GM10266 (cell line): ENCODE measurements at regions not wholly inside any gene's neighbourhood (a gene's known extent, or its start where the extent isn't known, plus 50 kb on each side); places are given as distances from the start of the nearest gene placed in this dataset.

Source experiments
- DNase-seq: peaks from one replicate; pipeline ENCODE4 v3.0.0; 2012; ENCODE audit errors: extremely low spot score
- TF ChIP-seq, protein P1 (sequence below): IDR thresholded peaks from 2 replicates; pipeline ENCODE4 v1.5.1; 2012; ENCODE audit warnings: mild to moderate bottlenecking, low read depth; ENCODE audit not compliant: control insufficient read depth, insufficient read depth; ENCODE audit errors: missing control alignments

DNA sequence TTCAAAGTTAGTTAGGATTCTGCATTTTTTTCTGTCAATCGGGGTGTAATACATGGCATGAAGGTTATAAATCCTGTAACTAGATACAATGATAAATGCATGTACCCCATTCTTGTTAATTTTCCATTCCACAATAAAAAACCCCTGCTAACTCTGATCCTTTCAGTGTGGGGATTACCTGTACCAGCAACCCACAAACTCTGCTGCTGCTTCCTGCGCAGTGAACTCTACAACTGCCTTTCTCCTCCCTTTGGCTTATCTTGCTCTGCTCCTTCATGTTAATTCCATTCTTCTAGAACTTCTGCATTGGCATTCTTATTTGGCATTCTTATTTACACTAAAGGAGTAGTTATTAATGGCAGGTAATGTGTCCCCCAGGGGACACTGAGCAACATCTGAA, 273.1 kb downstream of the KLF12 start:
- DNase-seq = no peak
- TF ChIP-seq, protein P1, sequence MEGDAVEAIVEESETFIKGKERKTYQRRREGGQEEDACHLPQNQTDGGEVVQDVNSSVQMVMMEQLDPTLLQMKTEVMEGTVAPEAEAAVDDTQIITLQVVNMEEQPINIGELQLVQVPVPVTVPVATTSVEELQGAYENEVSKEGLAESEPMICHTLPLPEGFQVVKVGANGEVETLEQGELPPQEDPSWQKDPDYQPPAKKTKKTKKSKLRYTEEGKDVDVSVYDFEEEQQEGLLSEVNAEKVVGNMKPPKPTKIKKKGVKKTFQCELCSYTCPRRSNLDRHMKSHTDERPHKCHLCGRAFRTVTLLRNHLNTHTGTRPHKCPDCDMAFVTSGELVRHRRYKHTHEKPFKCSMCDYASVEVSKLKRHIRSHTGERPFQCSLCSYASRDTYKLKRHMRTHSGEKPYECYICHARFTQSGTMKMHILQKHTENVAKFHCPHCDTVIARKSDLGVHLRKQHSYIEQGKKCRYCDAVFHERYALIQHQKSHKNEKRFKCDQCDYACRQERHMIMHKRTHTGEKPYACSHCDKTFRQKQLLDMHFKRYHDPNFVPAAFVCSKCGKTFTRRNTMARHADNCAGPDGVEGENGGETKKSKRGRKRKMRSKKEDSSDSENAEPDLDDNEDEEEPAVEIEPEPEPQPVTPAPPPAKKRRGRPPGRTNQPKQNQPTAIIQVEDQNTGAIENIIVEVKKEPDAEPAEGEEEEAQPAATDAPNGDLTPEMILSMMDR = no peak

DNA sequence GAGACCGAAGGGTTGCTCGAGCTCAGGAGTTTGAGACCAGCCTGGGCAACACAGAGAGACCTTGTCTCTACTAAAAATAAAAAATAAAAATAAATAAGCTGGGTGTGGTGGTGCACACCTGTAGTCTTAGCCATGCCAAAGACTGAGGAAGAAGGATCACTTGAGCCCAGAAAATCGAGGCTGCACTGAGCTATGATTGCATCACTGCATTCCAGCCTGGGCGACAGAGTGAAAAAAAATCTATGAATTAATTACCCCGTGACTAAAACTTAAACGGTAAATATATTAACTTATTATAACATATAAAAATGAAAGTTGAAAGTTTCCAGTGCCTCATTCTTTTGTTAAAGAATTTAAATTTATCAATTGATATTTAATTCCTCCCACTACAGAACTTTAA, 273.7 kb downstream of the KLF12 start:
- no peak for DNase-seq
- TF ChIP-seq, protein P1 = no peak

DNA sequence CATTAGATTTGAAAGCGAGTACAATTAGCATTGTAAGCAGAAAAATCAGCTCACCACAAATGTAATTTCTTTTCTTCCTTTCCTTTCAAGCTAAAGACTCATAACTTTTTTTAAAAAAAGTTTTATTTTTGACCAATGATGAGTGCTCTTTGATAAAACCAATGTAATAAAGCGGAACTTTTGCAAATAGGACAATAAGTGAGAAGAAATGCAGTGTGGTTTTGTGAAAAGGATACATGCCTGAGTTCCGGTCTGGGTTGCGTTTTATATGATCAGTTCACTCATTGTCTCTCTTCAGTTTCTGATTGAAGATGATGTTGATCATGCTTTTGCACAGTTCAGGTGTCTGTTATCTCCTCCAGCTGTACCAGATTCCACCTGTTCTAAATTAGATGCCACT, 274.4 kb downstream of the KLF12 start:
- no peak for DNase-seq
- TF ChIP-seq, protein P1 = no peak

DNA sequence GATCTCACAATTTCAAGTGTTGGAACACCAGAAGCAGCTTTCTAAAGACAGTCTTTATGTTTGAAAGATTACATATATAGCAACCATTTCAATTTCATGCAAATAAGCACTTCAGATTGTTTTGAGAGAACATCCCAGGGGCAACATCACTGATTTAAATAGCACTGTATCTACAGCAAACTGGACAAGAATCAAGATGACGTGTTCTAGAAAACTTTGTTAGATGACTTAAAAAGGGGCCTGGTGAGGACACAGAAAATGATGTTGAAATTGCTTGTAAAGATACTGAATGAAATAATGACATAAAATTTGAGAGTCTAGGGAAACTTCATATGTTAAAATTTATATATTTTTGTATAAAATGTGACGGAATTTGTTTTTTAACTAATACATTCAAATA, 277.1 kb downstream of the KLF12 start:
- TF ChIP-seq, protein P1 = no peak
- DNase-seq = no peak

DNA sequence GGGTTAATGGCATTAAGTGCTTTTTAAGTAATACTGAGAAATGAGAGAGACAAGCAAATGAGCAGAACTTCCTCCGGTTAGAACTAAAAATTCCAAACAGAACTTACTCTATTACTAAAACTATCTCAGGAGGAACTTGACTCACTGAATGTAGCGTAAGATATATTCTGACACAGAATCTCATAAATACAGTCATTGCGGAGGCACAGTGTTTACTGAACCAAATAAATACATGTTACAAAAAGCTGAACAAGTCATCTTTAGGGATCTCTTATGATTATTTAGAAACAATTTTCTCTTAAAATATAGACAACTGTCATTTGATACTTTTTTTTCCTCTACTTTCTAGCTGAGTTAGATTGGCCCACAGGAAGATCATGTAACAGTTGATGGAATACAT, 283.1 kb downstream of the KLF12 start:
- TF ChIP-seq, protein P1 = no peak
- DNase-seq = no peak

DNA sequence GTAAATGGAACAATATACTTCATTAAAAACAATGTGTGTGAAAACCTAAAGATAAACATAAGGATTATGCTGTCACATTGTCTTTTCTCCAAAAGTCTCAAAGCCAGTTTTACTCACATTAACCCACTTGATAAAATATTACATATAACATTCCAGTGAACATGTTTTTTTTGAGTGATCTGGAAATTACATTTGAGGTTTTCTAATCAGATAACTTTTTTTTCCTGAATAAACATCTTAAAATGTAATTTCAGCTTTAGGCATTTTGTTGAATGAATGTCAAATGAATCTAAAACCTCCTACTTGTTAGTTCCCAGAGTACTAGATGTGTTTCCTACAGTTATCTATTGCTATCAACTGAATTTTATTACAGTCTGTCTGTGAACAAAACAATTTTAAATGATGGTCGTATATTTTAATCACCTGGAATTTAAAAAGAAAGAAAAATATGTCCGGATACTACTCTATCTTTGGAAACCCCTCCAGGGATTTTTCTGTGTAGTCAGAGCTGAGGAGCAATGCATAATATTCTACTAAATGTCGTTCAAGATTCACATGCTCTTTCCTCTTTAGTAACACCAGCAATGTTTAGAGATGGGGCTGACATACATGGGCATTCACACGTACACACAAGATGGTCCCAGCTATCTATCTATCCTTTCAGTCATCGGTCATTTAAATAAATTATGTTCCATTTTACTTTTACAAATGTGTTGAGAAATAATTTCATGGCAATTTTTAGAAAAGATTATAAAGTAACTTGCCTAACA, 283.9 kb downstream of the KLF12 start:
- TF ChIP-seq, protein P1 = no peak

DNA sequence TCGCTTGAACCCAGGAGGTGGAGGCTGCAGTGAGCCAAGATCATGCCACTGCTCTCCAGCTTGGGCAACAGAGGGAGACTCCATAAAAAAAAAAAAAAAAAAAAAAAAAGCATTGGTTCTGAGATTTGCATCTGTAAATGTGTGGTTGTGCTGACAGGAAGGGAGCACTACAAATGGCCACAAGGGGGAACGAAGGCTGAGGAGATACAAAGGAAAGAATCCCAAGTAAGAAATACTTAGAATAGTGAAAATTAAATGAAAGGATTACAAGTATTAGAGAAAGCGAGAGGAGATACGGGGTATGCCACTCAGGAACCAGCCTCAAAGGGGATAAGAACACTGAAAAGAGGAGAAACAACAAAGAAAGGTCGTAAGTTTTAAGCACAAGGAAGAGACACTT, 284.9 kb downstream of the KLF12 start:
- TF ChIP-seq, protein P1 = peak; percentile 38
- DNase-seq = no peak

More for the DNA sequence above, 283.9 kb downstream of the KLF12 start:
- DNase-seq = no peak
